ENCODE measurements at regions not wholly inside any gene's neighbourhood (a gene's known extent, or its start where the extent isn't known, plus 50 kb on each side); places are given as distances from the start of the nearest gene placed in this dataset.
"Not testable (repeated sequence)": the region's sequence is repeated elsewhere in the genome, so short reads cannot be mapped to it uniquely, and the experiment has no call there.

DNA sequence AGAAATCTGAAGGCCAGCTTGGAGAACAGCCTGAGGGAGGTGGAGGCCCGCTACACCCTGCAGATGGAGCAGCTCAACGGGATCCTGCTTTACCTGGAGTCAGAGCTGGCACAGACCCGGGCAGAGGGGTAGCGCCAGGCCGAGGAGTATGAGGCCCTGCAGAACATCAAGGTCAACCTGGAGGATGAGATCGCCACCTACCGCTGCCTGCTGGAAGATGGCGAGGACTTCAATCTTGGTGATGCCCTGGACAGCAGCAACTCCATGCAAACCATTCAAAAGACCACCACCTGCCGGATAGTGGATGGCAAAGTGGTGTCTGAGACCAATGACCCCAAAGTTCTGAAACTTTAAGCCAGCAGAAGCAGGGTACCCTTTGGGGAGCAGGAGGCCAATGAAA lies 318.4 kb downstream of the ZFHX3 start:
- not testable (repeated sequence) for DNase-seq (ENCODE audit: low read depth)

DNA sequence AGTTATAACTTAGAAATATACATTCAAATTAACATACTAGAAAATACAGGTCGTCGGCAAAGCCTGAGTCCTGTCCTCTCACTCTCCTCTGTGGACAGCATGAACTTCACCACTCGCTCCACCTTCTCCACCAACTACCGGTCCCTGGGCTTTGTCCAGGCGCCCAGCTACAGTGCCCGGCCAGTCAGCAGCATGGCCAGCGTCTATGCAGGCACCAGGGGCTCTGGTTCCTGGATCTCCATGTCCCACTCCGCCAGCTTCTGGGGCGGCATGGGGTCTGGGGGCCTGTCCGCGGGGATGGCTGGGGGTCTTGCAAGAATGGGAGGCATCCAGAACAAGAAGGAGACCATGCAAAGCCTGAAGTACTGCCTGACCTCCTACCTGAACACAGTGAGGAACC lies 319.4 kb downstream of the ZFHX3 start:
- DNase-seq (ENCODE audit: low read depth): no peak

DNA sequence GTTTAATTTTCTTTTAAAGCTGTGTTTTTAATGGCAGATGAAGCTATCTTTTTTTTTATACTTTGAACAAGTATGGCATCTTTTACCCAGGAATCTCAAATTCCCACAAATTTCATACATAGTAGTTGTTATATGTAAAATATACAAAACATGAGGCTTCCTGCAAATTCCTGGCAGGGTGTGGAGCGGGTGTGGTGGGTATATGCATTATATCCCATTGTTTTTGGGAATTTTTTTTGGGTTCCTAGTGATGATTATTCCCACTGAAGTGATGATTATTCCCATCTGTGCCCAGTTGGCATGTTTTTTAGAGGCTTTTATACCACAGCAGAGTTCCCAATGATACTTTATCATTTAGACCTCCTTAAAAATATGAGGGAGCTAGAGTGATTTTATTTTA lies 320.4 kb downstream of the ZFHX3 start:
- no peak for DNase-seq (ENCODE audit: low read depth)

DNA sequence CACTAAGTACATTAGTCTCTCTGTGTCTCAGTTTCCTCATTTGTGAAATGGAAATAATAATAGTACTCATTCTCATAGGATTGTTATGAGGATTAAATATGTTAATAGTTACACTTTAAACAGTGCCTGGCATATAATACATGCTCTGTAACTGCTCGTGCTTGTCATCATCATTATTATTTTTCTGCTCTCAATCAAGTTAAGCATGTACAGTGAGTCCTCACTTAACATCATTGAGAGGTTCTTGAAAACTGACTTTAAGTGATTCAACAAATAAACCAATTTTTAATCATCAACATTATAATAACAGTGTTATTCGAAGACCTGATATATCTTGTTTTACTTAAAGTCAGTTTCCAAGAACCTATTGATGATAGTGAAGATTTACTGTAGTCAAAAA lies 322.3 kb downstream of the ZFHX3 start:
- DNase-seq (ENCODE audit: low read depth): no peak

DNA sequence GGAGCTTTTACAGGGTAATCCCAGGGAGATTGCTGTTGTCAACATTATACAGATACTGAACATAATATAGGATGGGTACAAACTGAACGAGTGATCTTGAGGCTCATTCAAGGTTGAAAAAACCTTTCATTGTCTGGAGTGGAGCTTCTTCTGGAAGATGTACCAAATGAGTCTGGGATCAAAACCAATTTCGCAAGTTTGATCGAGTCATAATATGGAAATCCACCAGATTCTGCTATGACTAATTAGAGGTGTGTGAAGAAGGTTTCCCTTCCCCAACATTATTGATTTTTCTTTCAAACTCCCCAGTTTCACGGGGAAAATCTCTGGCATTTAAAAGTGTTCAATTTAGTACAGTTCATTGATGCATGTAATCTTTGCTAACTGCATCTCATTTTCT lies 324.1 kb downstream of the ZFHX3 start:
- DNase-seq (ENCODE audit: low read depth): no peak

DNA sequence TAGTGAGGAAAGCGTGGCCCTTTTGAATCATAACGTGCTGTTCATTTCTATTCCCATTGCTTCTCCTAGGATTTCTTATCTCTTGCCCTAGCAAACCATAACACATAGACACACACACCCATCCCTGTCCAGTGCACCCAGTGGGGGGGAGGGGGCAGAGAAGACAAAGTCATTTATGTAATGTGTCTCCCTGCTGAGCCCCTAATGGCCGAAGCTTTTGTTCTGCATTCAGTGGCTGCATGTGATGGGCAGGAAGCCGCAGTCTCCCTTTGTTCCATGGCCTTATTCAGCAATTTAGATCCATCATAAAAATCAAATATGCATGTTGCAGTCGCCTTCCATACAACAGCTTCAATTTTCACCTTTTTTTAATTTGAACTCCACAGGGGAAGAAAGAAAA lies 325.4 kb downstream of the ZFHX3 start:
- no peak for DNase-seq (ENCODE audit: low read depth)

DNA sequence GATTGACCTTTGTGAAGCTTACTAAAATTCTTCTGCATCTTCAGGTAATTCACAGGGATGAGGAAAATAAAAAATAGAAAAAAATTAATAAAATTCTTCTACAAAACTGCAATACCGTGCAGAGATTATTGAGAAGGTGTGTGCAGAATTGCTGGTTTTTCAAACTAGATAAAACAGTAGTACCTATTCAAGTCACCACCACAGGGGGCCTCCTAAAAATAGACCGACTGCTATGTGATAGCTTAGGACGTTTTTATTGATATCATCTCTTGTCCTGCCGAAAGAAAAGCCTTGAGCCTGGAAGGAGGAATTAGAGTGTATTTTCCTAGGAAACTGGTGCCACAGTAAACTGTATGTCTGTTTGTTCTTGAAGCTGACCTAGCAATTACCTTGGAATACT lies 325.9 kb downstream of the ZFHX3 start:
- no peak for DNase-seq (ENCODE audit: low read depth)

DNA sequence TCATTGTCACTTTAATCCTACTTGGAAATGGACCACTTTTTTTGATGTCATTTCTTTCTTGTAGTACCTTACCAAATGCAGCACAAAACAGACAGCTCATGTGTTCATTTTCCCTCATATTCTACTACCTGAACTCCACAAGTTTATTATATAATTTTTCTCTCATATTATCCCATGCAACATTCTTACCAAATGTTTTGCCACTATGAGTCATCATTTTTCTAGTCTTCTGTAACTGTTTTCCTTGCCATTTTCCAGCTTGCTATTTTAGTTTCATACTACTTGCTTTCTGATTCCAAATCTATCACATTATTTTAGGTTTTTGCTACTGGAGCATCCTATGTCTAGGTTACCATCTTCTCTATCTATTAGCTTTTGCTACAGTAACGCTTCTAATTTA lies 332.7 kb downstream of the ZFHX3 start:
- no peak for DNase-seq (ENCODE audit: low read depth)

DNA sequence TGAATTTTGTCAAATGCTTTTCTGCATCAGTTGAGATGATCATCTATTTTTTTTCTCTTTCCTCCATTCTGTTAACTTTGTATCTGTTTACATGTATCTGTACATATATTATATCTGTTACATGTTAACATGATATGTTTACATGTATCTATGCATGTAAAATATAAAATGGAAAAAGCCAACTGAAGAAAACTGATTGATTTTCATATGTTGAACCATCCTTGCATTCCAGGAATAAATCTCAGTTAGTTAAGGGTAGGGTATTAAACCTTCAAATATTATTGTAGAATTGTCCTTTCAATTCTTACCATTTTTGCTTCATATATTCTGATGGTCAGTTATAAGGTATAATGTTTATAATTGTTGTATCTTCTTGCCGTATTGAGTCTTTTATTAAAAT lies 336.1 kb downstream of the ZFHX3 start:
- no peak for DNase-seq (ENCODE audit: low read depth)

DNA sequence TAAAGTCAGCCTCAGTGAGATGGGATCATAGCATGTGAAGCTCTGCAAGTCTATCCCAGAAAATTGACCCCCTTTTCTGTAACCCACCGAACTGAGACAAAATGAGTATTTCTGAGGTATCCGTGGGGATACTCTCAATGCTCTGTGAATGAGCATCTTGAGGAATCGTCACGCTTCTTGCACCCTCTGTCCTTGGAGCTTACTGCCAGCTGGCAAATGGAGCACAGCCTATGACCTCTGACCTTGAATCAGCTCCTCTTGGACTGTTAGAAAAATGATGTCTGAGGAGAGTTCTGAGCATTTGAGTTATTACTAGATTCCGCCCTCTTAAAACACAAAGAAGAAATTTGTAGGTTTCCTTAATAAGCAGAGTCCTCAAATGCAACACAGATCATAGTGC lies 342.1 kb downstream of the ZFHX3 start:
- no peak for DNase-seq (ENCODE audit: low read depth)

DNA sequence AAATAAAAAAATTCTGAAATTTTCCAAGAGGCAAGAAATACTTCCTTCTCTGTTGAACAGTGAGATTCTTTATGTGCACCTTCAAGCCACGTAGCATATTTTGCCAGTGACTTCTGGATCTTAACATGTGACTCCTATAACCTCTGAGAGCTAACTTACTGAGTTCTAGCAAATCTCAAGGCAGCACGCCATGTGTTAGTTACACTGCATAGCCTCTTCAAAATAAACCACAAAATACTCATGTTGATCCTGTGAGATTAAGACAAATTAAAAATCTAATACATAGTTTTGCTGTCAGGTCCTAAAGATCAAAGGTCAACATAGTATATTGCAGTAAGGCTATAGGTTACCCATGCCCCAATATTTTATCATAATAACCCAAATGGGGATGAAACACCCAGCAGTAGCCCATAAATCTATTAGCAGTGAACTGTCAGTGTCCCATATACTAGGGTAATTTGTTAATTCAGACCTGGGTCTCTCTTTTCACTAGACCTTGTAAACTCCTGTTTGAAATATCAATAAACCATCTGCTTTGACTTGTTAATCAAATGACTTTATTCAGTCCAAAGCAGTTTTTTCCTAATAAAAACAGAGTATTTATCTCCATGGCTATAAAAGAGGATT lies 343.1 kb downstream of the ZFHX3 start:
- no peak for DNase-seq (ENCODE audit: low read depth)

DNA sequence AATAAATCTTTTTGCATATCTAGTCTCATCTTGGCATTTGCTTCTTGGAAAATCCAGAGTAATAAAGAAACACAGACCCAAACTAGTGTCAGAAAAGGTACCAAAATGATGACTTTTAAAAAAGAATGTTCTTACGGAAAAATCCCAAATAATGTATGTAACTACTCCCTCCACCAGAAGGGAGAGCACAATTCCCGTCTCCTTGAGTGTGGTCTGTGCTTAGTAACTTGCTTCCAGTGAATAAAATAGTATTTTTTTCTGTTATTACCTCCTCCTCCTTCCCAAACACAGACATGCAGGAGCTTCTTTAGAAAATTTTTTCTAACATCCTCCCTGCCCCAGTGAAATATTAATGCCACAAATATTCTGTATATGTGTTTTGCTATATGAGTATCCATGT lies 358.1 kb downstream of the ZFHX3 start:
- DNase-seq (ENCODE audit: low read depth): no peak

DNA sequence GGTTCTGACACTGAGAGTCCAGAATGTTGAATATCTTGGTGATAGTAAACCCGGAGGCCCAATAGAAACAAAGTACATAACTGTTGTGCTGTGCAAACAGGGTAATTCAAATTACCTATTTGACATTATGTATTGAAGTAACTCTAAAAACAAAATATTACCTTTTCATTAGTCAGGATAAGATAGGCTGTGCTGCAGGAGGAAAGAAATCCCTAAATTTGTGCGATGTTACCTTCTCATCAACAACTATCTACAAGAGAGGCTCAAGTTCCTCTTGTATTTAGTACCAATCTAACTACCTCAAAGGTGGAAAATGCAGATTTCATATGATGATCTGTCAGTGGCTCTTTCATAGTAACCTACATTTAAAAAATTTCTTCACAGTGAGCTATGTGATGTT lies 367.2 kb downstream of the ZFHX3 start:
- no peak for DNase-seq (ENCODE audit: low read depth)

DNA sequence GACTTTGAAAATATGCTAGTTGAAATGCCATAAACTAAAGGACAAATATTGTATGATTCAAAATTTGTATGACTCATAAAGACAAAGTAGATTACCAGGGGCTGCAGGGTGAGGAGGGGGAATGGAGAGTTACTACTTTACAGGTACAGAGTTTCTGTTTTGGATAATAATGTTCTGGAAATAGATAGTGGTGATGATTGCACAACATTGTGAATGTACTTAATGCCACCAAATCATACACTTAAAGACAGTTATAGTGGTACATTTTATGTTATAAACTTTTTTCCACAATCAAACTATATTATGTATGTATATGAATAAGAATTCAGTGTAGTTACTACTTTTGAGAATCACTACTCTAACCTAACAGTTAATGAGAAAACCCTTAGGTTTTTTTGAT lies 368.1 kb downstream of the ZFHX3 start:
- no peak for DNase-seq (ENCODE audit: low read depth)

DNA sequence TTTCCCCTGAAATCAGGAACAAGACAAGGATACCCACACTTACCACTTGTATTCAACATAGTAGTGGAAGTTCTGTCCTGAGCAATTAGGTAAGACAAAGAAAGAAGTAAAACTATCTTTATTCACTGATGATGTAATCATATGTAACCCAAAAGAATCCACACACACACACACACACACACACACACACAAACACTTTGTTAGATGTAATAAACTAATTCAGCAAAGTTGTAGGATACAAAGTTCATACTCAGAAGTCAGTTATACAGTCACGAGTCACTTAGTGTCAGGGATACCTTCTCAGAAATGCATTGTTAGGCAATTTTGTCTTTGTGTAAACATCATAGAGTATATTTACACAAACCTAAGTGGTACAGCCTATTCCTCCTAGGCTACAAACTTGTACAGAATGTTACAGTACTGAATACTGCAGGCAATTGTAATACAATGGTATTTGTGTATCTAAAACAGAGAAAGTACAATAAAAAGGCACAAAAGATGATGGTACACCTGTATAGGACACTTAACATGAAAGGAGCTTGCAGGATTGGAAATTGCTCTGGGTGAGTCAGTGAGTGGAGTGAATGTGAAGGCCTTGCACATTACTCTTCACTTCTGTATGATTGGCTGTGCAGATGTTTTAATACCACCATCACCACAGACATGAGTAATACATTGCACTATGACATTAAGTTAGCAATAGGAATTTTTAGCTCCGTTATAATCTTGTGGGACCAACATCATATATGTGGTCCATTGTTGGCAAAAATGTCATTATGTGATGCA lies 370.1 kb downstream of the ZFHX3 start:
- peak; percentile 1 for DNase-seq (ENCODE audit: low read depth)

DNA sequence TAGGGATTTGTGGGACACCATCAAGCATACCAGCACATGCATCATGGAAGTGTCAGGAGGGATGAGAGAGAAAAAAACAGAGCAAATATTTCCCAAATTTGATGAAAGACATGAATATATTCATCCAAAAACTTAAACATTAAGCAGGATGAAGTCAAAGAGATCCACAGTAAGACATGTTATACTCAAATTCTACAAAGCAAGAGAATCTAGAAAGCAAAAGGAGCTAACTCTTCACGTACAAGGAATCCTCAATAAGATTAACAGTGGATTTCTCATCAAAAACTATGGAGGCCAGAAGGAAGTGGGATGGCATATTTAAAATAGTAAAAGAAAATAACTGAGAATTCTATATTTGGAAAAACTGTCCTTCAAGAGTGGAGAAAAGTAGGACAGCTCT lies 374.8 kb downstream of the ZFHX3 start:
- DNase-seq (ENCODE audit: low read depth): no peak

DNA sequence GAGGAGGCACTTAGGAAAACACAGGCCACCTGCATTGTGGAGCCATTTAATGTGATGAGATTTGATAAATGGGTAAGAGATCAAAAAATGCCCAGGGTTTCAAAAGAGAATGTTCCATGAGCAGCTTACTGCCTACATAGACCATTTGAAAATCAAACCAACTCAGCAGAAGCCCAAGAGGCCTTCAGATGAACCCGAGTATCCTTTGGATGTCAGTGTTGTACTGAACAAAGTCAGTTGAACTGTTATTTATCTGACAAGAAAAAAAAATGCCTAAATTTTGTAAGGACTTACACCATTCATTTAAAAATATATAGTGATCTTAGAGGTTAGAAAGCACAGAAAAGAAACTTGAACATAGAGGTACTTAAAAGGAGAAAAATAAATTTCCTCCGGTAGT lies 381.7 kb downstream of the ZFHX3 start:
- no peak for DNase-seq (ENCODE audit: low read depth)

DNA sequence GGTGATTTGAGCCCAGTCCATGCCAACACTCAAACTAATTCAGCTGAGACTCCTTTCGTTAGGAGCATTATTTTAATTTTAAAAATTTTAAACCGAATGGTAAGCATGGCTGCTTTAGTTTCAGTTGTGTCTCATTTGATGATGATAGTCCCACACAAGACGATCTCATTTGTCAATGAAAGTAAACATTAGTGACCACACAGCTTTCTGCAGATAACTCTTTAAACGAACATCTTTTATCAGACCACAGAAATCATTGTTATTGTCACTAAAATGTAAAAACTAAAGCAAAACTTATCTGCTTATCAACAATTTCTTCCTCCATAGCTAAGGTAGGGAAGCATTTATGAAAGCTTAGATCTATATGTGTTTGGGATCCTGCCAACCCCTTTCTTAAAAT lies 382.2 kb downstream of the ZFHX3 start:
- DNase-seq (ENCODE audit: low read depth): no peak

DNA sequence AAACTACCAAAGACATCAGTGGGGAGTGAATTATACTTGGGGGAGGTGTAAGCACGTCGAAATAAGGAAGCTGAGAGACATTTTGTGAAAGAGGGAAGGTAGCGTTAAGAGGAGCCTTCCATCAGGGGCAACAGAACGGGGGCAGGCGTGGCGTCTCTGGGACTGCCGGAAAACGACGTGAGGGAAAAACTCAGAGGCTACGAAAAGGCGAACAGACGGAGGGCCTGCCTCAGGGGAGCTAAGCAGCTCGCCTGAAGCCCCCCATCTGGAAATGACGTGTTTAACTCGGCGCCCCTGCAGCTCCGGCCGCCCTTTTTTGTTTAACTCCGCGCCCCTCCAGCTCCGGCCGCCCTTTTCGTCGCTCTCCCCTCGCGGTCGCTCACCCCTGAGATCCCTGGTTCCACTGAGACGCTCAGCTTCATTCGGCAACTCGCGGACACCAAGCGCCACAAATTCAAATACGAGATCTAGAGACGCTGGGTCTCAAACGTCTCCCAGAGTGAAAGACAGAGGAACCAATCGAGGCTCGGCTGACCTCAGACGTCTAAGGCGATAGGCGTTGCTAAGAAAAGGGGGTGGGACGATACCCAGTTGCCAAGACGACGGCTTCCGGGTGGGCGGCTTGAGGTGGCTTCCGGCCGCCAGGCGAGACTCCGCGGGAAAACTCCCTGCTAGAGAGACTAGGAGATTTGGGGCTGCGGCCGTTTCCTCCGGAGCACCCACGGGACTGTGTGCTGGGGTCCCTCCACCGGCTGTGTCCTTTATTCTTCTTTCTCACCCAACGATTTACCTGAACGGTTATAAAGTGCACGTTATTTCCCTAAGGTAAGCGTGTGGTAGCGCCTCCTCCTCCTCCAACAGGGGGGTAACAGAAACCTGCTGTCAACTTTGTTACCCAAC lies 383.2 kb downstream of the ZFHX3 start:
- peak; percentile 96 for DNase-seq (ENCODE audit: low read depth)

DNA sequence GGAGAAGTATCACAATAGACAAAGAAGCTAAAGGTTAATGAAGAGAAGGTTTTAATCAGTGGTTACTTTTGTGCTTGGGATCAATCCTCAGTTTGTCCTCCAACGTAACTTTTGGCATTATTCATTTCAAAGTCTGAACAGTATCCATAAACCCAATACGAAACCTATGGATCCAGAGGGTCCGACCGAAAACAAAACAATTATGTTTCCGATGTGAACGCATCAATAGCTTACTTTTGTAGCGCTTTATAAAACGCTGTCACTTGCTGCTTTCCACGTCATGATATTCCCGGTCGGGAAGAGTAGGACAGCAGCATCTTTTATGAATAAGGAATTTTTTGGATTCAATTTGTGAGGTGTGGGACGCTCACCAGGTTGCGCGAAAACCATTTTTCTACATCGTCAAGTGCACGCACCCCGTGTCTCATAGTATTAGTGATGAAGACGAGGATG lies 383.8 kb downstream of the ZFHX3 start:
- no peak for DNase-seq (ENCODE audit: low read depth)

DNA sequence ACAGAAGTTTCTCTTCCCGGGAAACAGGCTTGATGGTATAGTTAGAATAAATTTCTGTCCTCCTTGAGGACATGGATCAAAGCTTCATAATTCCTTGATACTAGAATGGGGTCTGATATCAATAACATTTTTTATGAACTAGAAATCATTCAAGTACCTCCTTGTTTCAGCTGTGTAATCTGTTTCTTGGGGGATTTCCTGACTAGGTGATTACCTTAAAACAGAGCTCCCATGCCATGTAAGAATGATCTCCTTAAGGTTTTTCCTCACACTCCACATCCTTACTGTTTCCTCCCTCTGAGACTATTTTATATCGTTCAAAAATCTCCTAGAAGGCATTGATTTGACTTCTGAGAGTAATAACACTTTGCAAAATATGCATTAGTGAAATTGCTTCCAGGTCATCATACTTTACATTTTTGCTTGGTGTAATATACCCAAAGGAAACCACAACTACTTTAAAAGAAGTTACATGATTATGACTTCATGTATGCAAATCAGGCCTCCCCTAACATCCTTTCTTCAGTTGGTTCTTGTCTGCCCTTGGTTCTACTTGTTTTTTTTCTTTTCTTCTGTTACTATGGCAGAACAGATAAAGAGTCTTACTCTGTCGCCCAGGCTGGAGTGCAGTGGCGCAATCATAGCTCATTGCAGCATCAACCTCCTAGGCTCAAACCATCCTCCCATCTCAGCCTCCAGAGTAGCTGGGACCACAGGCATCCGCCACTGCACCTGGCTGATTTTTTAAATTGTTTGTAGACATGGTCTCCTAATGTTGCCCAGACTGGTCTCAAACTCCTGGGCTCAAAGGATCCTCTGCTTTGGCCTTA lies 388.8 kb downstream of the ZFHX3 start:
- DNase-seq (ENCODE audit: low read depth): peak; percentile 4

DNA sequence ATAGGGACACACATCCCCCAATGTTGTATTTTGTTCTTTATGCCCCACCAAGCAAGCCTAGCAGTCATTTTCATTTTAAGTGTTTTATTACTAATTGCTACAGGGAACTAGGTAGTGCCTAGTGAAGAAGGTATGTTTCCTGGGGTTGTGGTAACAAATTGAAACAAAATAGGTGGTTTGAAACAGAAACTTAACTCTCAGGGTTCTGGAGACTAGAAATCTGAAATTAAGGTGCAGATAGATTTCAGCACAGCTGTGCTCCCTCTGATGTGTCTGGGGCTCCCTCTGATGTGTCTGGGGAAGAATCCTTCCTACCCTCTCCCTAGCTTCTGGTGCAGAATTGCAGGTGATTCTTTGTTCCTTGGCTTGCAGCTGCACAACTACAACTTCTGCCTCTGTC lies 390.1 kb downstream of the ZFHX3 start:
- no peak for DNase-seq (ENCODE audit: low read depth)

Data from Daoy (cell line).